ENCODE measurements at regions not wholly inside any gene's neighbourhood (a gene's known extent, or its start where the extent isn't known, plus 50 kb on each side); places are given as distances from the start of the nearest gene placed in this dataset.
"Not testable (repeated sequence)": the region's sequence is repeated elsewhere in the genome, so short reads cannot be mapped to it uniquely, and the experiment has no call there.

- H3K27ac ChIP-seq (ENCODE audit: low read depth, low read length) = no peak overlapping the region
- H3K4me1 ChIP-seq (ENCODE audit: control insufficient read depth, insufficient read depth, low read length) = 0 out of 2 replicates have a peak, but pooled peaks cover 12% of the 10 kb centered on the region
- no peak overlapping the region for H3K4me3 ChIP-seq (ENCODE audit: low read depth, low read length)
- H3K27me3 ChIP-seq (ENCODE audit: control insufficient read depth, insufficient read depth, low read length) = no peaks in the 10 kb centered on the region
- H3K9me3 ChIP-seq (ENCODE audit: control insufficient read depth, insufficient read depth, low read length) = peaks cover 22% of the 10 kb centered on the region
- H3K36me3 ChIP-seq (ENCODE audit: control insufficient read depth, insufficient read depth, low read length) = no peaks in the 10 kb centered on the region
- H3K9ac ChIP-seq (ENCODE audit: low read depth, low read length) = no peak overlapping the region
Observed at GRCh38 chr6:109894181-109894580, 83.9 kb upstream of the GPR6 start.

DNA sequence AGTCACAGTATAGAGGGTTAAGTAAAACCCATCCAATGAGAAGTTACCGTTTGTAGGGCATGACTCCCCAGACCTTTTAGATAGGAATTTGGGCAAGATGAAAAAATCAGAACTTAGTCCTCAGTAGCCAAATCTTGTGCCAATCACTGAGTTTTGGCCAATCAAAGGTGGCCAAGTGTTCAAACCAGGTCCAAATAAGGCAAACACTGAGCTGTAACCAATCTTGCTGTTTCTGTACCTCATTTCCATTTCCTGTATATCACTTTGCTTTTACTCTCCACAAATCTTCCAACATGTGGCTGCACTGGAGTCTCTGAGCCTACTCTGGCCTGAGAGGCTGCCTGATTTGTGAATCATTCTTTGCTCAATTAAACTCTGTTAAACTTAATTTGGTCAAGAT, 81.8 kb upstream of the GPR6 start:
- H3K4me3 ChIP-seq (ENCODE audit: low read depth, low read length) = no peak overlapping the region

DNA sequence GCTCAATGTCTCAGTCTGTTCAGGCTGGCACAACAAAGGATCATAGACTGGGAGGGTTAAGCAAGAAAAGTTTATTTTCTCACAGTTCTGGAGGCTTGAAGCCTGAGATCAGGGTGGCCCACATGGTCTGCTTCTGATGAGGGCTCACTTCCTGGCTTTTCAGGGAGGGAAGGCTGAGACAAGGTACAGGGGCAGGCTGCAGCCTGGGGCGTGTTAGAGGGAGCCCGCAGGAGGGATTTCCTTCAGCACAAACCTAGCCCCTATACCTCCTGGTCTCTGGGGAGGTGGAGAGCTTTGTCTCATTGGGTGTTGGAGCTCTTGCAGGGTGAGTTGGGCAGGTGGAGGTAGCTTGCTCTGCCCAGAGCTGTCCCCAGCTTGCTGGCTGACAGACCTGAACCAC, 81.1 kb upstream of the GPR6 start:
- H3K9ac ChIP-seq (ENCODE audit: low read depth, low read length) = no peak overlapping the region
- peaks cover 22% of the 10 kb centered on the region for H3K4me1 ChIP-seq (ENCODE audit: control insufficient read depth, insufficient read depth, low read length)
- peaks cover 5% of the 10 kb centered on the region; the same call in 1 of the 2 replicates for H3K27me3 ChIP-seq (ENCODE audit: control insufficient read depth, insufficient read depth, low read length)
- no peak overlapping the region for H3K27ac ChIP-seq (ENCODE audit: low read depth, low read length)
- peaks cover 22% of the 10 kb centered on the region for H3K9me3 ChIP-seq (ENCODE audit: control insufficient read depth, insufficient read depth, low read length)
- no peaks in the 10 kb centered on the region for H3K36me3 ChIP-seq (ENCODE audit: control insufficient read depth, insufficient read depth, low read length)
- no peak overlapping the region for H3K4me3 ChIP-seq (ENCODE audit: low read depth, low read length)

More for the DNA sequence above, 81.8 kb upstream of the GPR6 start:
- peaks cover 22% of the 10 kb centered on the region for H3K9me3 ChIP-seq (ENCODE audit: control insufficient read depth, insufficient read depth, low read length)
- peaks cover 18% of the 10 kb centered on the region for H3K4me1 ChIP-seq (ENCODE audit: control insufficient read depth, insufficient read depth, low read length)
- no peak overlapping the region for H3K27ac ChIP-seq (ENCODE audit: low read depth, low read length)
- peaks cover 3% of the 10 kb centered on the region; the same call in 1 of the 2 replicates for H3K27me3 ChIP-seq (ENCODE audit: control insufficient read depth, insufficient read depth, low read length)
- no peak overlapping the region for H3K9ac ChIP-seq (ENCODE audit: low read depth, low read length)
- H3K36me3 ChIP-seq (ENCODE audit: control insufficient read depth, insufficient read depth, low read length) = no peaks in the 10 kb centered on the region

GRCh38 chr6:109897561-109898080, 80.5 kb upstream of the GPR6 start:
- peaks cover 22% of the 10 kb centered on the region for H3K9me3 ChIP-seq (ENCODE audit: control insufficient read depth, insufficient read depth, low read length)
- peaks cover 17% of the 10 kb centered on the region for H3K4me1 ChIP-seq (ENCODE audit: control insufficient read depth, insufficient read depth, low read length)
- no peak overlapping the region for H3K9ac ChIP-seq (ENCODE audit: low read depth, low read length)
- no peak overlapping the region for H3K4me3 ChIP-seq (ENCODE audit: low read depth, low read length)
- H3K27me3 ChIP-seq (ENCODE audit: control insufficient read depth, insufficient read depth, low read length) = peaks cover 7% of the 10 kb centered on the region; the same call in 1 of the 2 replicates
- H3K36me3 ChIP-seq (ENCODE audit: control insufficient read depth, insufficient read depth, low read length) = no peaks in the 10 kb centered on the region
- no peak overlapping the region for H3K27ac ChIP-seq (ENCODE audit: low read depth, low read length)

GRCh38 chr6:109901976-109902375, 76.1 kb upstream of the GPR6 start:
- Histone ChIP-seq H3K27ac (ENCODE audit: low read depth, low read length) (no peak overlapping the region), H3K27me3 (ENCODE audit: control insufficient read depth, insufficient read depth, low read length) (peaks cover 19% of the 10 kb centered on the region), H3K4me3 (ENCODE audit: low read depth, low read length) (no peak overlapping the region), H3K4me1 (ENCODE audit: control insufficient read depth, insufficient read depth, low read length) (peaks cover 9% of the 10 kb centered on the region), H3K36me3 (ENCODE audit: control insufficient read depth, insufficient read depth, low read length) (no peaks in the 10 kb centered on the region), H3K9me3 (ENCODE audit: control insufficient read depth, insufficient read depth, low read length) (no peaks in the 10 kb centered on the region), H3K9ac (ENCODE audit: low read depth, low read length) (no peak overlapping the region)

DNA sequence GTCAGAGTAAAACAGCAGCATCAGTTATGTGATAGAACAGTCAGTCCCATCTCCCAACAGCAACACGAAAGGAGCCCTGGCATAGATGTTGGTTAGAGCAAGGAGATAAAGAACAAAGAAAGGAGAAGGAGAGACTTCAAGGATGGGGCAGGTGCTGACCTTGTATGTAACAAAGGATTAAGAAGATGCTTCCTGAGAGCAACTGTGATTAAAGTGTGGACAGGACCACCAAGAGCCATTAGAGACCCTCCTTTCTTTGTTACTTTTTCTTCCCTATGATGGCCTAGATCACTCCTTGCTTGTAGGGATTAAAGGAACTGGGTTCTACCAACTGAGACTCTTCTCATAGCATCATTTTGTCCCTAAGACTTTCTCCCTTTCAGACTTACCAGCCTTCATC, 75.2 kb upstream of the GPR6 start:
- Histone ChIP-seq H3K4me3 (ENCODE audit: low read depth, low read length) (no peak overlapping the region), H3K9me3 (ENCODE audit: control insufficient read depth, insufficient read depth, low read length) (no peaks in the 10 kb centered on the region), H3K4me1 (ENCODE audit: control insufficient read depth, insufficient read depth, low read length) (peaks cover 9% of the 10 kb centered on the region), H3K36me3 (ENCODE audit: control insufficient read depth, insufficient read depth, low read length) (no peaks in the 10 kb centered on the region), H3K27ac (ENCODE audit: low read depth, low read length) (no peak overlapping the region), H3K9ac (ENCODE audit: low read depth, low read length) (no peak overlapping the region), H3K27me3 (ENCODE audit: control insufficient read depth, insufficient read depth, low read length) (peaks cover 19% of the 10 kb centered on the region)

- no peak overlapping the region for H3K9ac ChIP-seq (ENCODE audit: low read depth, low read length)
- H3K36me3 ChIP-seq (ENCODE audit: control insufficient read depth, insufficient read depth, low read length) = no peaks in the 10 kb centered on the region
- H3K9me3 ChIP-seq (ENCODE audit: control insufficient read depth, insufficient read depth, low read length) = no peaks in the 10 kb centered on the region
- no peak overlapping the region for H3K4me3 ChIP-seq (ENCODE audit: low read depth, low read length)
- H3K4me1 ChIP-seq (ENCODE audit: control insufficient read depth, insufficient read depth, low read length) = no peaks in the 10 kb centered on the region
- no peaks in the 10 kb centered on the region for H3K27me3 ChIP-seq (ENCODE audit: control insufficient read depth, insufficient read depth, low read length)
- H3K27ac ChIP-seq (ENCODE audit: low read depth, low read length) = no peak overlapping the region
Observed at GRCh38 chr6:109910571-109910970, 67.5 kb upstream of the GPR6 start.

GRCh38 chr6:109912118-109912517, 66.0 kb upstream of the GPR6 start:
- H3K27me3 ChIP-seq (ENCODE audit: control insufficient read depth, insufficient read depth, low read length) = no peaks in the 10 kb centered on the region
- no peak overlapping the region for H3K27ac ChIP-seq (ENCODE audit: low read depth, low read length)
- no peak overlapping the region for H3K4me3 ChIP-seq (ENCODE audit: low read depth, low read length)
- no peak overlapping the region for H3K9ac ChIP-seq (ENCODE audit: low read depth, low read length)
- H3K36me3 ChIP-seq (ENCODE audit: control insufficient read depth, insufficient read depth, low read length) = no peaks in the 10 kb centered on the region
- no peaks in the 10 kb centered on the region for H3K4me1 ChIP-seq (ENCODE audit: control insufficient read depth, insufficient read depth, low read length)
- H3K9me3 ChIP-seq (ENCODE audit: control insufficient read depth, insufficient read depth, low read length) = no peaks in the 10 kb centered on the region

GRCh38 chr6:109912952-109913351, 65.2 kb upstream of the GPR6 start:
- H3K27ac ChIP-seq (ENCODE audit: low read depth, low read length) = no peak overlapping the region
- H3K9ac ChIP-seq (ENCODE audit: low read depth, low read length) = no peak overlapping the region
- no peak overlapping the region for H3K4me3 ChIP-seq (ENCODE audit: low read depth, low read length)
- H3K4me1 ChIP-seq (ENCODE audit: control insufficient read depth, insufficient read depth, low read length) = no peaks in the 10 kb centered on the region
- no peaks in the 10 kb centered on the region for H3K36me3 ChIP-seq (ENCODE audit: control insufficient read depth, insufficient read depth, low read length)
- H3K27me3 ChIP-seq (ENCODE audit: control insufficient read depth, insufficient read depth, low read length) = no peaks in the 10 kb centered on the region
- no peaks in the 10 kb centered on the region for H3K9me3 ChIP-seq (ENCODE audit: control insufficient read depth, insufficient read depth, low read length)

GRCh38 chr6:109915748-109916147, 62.4 kb upstream of the GPR6 start:
- not testable (repeated sequence) for H3K4me1 ChIP-seq (ENCODE audit: control insufficient read depth, insufficient read depth, low read length); H3K9ac ChIP-seq (ENCODE audit: low read depth, low read length); H3K9me3 ChIP-seq (ENCODE audit: control insufficient read depth, insufficient read depth, low read length); H3K27me3 ChIP-seq (ENCODE audit: control insufficient read depth, insufficient read depth, low read length); H3K4me3 ChIP-seq (ENCODE audit: low read depth, low read length); H3K36me3 ChIP-seq (ENCODE audit: control insufficient read depth, insufficient read depth, low read length); H3K27ac ChIP-seq (ENCODE audit: low read depth, low read length)

DNA sequence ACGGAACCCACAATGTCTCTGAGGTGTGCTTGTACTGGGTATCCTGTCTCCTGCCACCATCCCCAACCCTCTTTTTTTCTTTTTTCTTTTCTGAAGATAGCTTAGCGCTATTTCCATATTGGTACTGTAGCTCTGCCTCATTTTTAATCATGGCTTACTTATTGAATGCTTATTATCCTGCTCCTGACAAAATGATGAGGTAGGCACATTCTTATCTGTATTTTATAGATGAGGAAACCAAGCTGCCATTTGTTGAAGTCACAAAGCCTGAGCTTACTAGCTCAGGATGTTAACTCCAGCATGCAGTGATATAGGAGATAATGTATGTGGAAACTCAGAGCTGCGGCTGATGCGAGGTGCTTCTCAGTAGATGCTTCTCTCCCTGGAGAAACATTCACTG, 61.4 kb upstream of the GPR6 start:
- H3K27ac ChIP-seq (ENCODE audit: low read depth, low read length) = no peak overlapping the region
- H3K9ac ChIP-seq (ENCODE audit: low read depth, low read length) = no peak overlapping the region
- no peaks in the 10 kb centered on the region for H3K4me1 ChIP-seq (ENCODE audit: control insufficient read depth, insufficient read depth, low read length)
- no peaks in the 10 kb centered on the region for H3K9me3 ChIP-seq (ENCODE audit: control insufficient read depth, insufficient read depth, low read length)
- no peaks in the 10 kb centered on the region for H3K36me3 ChIP-seq (ENCODE audit: control insufficient read depth, insufficient read depth, low read length)
- no peak overlapping the region for H3K4me3 ChIP-seq (ENCODE audit: low read depth, low read length)
- H3K27me3 ChIP-seq (ENCODE audit: control insufficient read depth, insufficient read depth, low read length) = no peaks in the 10 kb centered on the region

DNA sequence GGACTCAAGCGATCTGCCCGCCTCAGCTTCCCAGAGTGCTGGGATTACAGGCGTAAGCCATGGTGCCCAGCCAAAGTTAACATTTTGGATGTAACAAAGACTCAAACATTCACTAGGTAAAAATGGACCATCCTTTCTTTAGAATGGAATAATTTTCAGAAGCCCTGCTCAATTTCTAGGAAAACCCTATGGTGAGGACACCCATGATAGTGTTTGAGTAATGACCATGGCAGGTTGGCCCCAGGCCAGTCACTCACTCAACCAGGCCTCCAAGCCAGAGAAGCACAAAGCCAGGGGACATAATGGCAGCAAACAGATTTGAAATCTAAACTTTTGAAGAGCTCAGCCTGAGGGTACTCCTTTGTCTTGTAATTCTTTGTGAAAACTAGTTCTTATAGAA, 59.9 kb upstream of the GPR6 start:
- H3K9ac ChIP-seq (ENCODE audit: low read depth, low read length) = no peak overlapping the region
- no peak overlapping the region for H3K4me3 ChIP-seq (ENCODE audit: low read depth, low read length)
- no peak overlapping the region for H3K27ac ChIP-seq (ENCODE audit: low read depth, low read length)
- no peaks in the 10 kb centered on the region for H3K9me3 ChIP-seq (ENCODE audit: control insufficient read depth, insufficient read depth, low read length)
- no peaks in the 10 kb centered on the region for H3K36me3 ChIP-seq (ENCODE audit: control insufficient read depth, insufficient read depth, low read length)
- H3K4me1 ChIP-seq (ENCODE audit: control insufficient read depth, insufficient read depth, low read length) = no peaks in the 10 kb centered on the region
- no peaks in the 10 kb centered on the region for H3K27me3 ChIP-seq (ENCODE audit: control insufficient read depth, insufficient read depth, low read length)

Measured in HUES48 (cell line).